HCT116 (cell line): ENCODE measurements at regions not wholly inside any gene's neighbourhood (a gene's known extent, or its start where the extent isn't known, plus 50 kb on each side); places are given as distances from the start of the nearest gene placed in this dataset.

ENCODE experiments used
- ATAC-seq: fragments of 200-7000 bp; cut with Tn5 transposase; 2 replicates; pipeline ENCODE4 v1.9.1; 2020; ENCODE audit warnings: mild to moderate bottlenecking, moderate library complexity
- BruUV-seq: library from RNA; stranded (reverse); fragments of 400-500 nt; replicated peaks from 2 replicates; lab custom pipeline; 2021; lab: Mats Ljungman, UMichigan
- CTCF ChIA-PET: fragments of 300-600 bp; sonication (Branson Sonifier 250); formaldehyde crosslinking; loops from one replicate; lab custom pipeline; 2021; ENCODE audit warnings: antibody characterized with exemption; lab: Charles Lee
- POLR2A ChIA-PET: fragments of 300-600, 350-600 bp; sonication (Branson Sonifier 250); formaldehyde crosslinking; loops from one replicate; lab custom pipeline; 2021; ENCODE audit warnings: antibody characterized with exemption; lab: Charles Lee
- RAD21 ChIA-PET, 2 experiments: fragments of 300-600 bp; sonication (Branson Sonifier 250); formaldehyde crosslinking; loops; one replicate each; lab custom pipeline; 2023; ENCODE audit warnings: low total read pairs in 2 of 2; ENCODE audit not compliant: uncharacterized antibody in 2 of 2, unreplicated experiment in 2 of 2, low non-redundant PET in 1 of 2; lab: Charles Lee
- DNase-seq: peaks from one replicate; pipeline ENCODE4 v3.0.0-alpha.2; 2010; ENCODE audit warnings: low read depth, low spot score
- H2AFZ ChIP-seq: fragments of 200-600 bp; shearing (Covaris generic), sonication (generic); 2 replicates; pipeline ENCODE4 v1.6.1; 2017; ENCODE audit warnings: low read depth, mixed run types, mixed read lengths, antibody characterized with exemption, low read length; ENCODE audit not compliant: poor library complexity, severe bottlenecking
- H3K27ac ChIP-seq: 2 replicates; pipeline ENCODE4 v1.5.1; 2012; ENCODE audit warnings: low read depth, low read length
- H3K27me3 ChIP-seq: fragments of 200-600 bp; sonication (generic); 2 replicates; pipeline ENCODE4 v1.6.1; 2016; ENCODE audit warnings: mixed run types, low read length, mixed read lengths; ENCODE audit not compliant: insufficient read depth
- H3K36me3 ChIP-seq, 2 experiments: fragments of 200-500 bp in 1 of 2; fragments of 200-600 bp in 1 of 2; sonication (Bioruptor generic) in 1 of 2; sonication (generic) in 1 of 2; 2 replicates each; pipeline versions ENCODE4 v1.5.1 to v1.6.1; 2014 to 2016; ENCODE audit warnings: low read length in 2 of 2, inconsistent platforms in 1 of 2, mixed read lengths in 1 of 2, mixed run types in 1 of 2; ENCODE audit not compliant: insufficient read depth in 2 of 2, control insufficient read depth in 1 of 2
- H3K4me1 ChIP-seq, 2 experiments: fragments of 200-600 bp in 1 of 2; sonication (generic) in 1 of 2; 2 replicates each; pipeline versions ENCODE4 v1.5.1 to v1.6.1; 2012 to 2017; ENCODE audit warnings: low read length in 2 of 2, inconsistent platforms in 1 of 2, mild to moderate bottlenecking in 1 of 2, mixed read lengths in 1 of 2, mixed run types in 1 of 2, moderate library complexity in 1 of 2; ENCODE audit not compliant: insufficient read depth in 2 of 2, control insufficient read depth in 1 of 2
- H3K4me2 ChIP-seq: fragments of 200-600 bp; sonication (generic); 2 replicates; pipeline ENCODE4 v1.6.1; 2017; ENCODE audit warnings: mixed run types, low read length, mixed read lengths
- H3K4me3 ChIP-seq, 2 experiments: fragments of 200-600 bp in 1 of 2; sonication (generic) in 1 of 2; replicated peaks in 1 of 2; 2 replicates each; pipeline ENCODE4 v1.5.1; 2011 to 2016; ENCODE audit warnings: low read length in 2 of 2, control low read depth in 1 of 2, low read depth in 1 of 2, mild to moderate bottlenecking in 1 of 2, mixed read lengths in 1 of 2, mixed run types in 1 of 2
- H3K79me2 ChIP-seq: fragments of 200-600 bp; sonication (generic); 2 replicates; pipeline ENCODE4 v1.6.1; 2017; ENCODE audit warnings: mild to moderate bottlenecking, mixed run types, low read length, moderate library complexity, mixed read lengths; ENCODE audit not compliant: insufficient read depth
- H3K9ac ChIP-seq: fragments of 200-600 bp; sonication (generic); 2 replicates; pipeline ENCODE4 v1.6.1; 2016; ENCODE audit warnings: low read length, mixed read lengths
- H3K9me2 ChIP-seq: fragments of 200-600 bp; sonication (generic), shearing (Covaris generic); 2 replicates; pipeline ENCODE4 v1.6.1; 2017; ENCODE audit warnings: mixed run types, mild to moderate bottlenecking, moderate library complexity; ENCODE audit not compliant: insufficient read depth
- H3K9me3 ChIP-seq, 2 experiments: fragments of 200-500 bp in 1 of 2; fragments of 200-600 bp in 1 of 2; sonication (Bioruptor generic) in 1 of 2; sonication (generic) in 1 of 2; 2 replicates each; pipeline ENCODE4 v1.6.1; 2014 to 2017; ENCODE audit warnings: low read length in 2 of 2, mixed read lengths in 2 of 2, inconsistent platforms in 1 of 2, low read depth in 1 of 2, mild to moderate bottlenecking in 1 of 2, mixed run types in 1 of 2, moderate library complexity in 1 of 2; ENCODE audit not compliant: control insufficient read depth in 1 of 2, insufficient read depth in 1 of 2
- H4K20me1 ChIP-seq: fragments of 200-600 bp; sonication (generic), shearing (Covaris generic); 2 replicates; pipeline ENCODE4 v1.6.1; 2017; ENCODE audit warnings: mixed run types, mild to moderate bottlenecking, moderate library complexity; ENCODE audit not compliant: insufficient read depth
- CEBPB ChIP-seq: IDR thresholded peaks from 2 replicates; pipeline ENCODE4 v1.6.1; 2012; ENCODE audit warnings: low read depth
- CTCF ChIP-seq, 3 experiments: fragments of 200-600 bp in 1 of 3; sonication (generic) in 1 of 3; IDR thresholded peaks in 2 of 3; conservative IDR thresholded peaks in 1 of 3; 2 replicates each; pipeline ENCODE4 v1.5.1; 2012 to 2017; ENCODE audit warnings: low read depth in 2 of 3, low read length in 2 of 3, antibody characterized with exemption in 1 of 3, borderline replicate concordance in 1 of 3, control low read depth in 1 of 3, mild to moderate bottlenecking in 1 of 3, mixed read lengths in 1 of 3, mixed run types in 1 of 3, moderate library complexity in 1 of 3; ENCODE audit not compliant: insufficient read depth in 1 of 3
- EGR1 ChIP-seq: IDR thresholded peaks from 2 replicates; pipeline ENCODE4 v1.6.1; 2012; ENCODE audit warnings: low read depth
- JUND ChIP-seq: IDR thresholded peaks from 2 replicates; pipeline ENCODE4 v1.6.1; 2012
- POLR2A ChIP-seq: IDR thresholded peaks from 2 replicates; pipeline ENCODE4 v1.7.0; 2011; ENCODE audit warnings: borderline replicate concordance; ENCODE audit not compliant: insufficient read depth, insufficient read length; ENCODE audit errors: extremely low read depth
- SP1 ChIP-seq: IDR thresholded peaks from 2 replicates; pipeline ENCODE4 v1.6.1; 2012; ENCODE audit warnings: low read depth
- ZFX ChIP-seq: fragments of 450-650 bp; IDR thresholded peaks from 2 replicates; pipeline ENCODE4 v1.6.1; 2017
- ZNF274 ChIP-seq: fragments of 200-500 bp; sonication (Bioruptor generic); IDR thresholded peaks from 2 replicates; pipeline ENCODE4 v1.6.1; 2014; ENCODE audit warnings: mild to moderate bottlenecking, low read depth, low read length, inconsistent platforms
- intact Hi-C: fragments of 100-400 bp; cut with micrococcal nuclease; formaldehyde crosslinking; loops from 2 replicates; pipeline ENCODE4 v1.10.0; 2022

GRCh38 chr3:197431346-197431910 lies 124.3 kb downstream of the BDH1 start:
- ATAC-seq: no peak

More at GRCh38 chr3:197431346-197431910, 124.3 kb downstream of the BDH1 start:
- Histone ChIP-seq H3K4me1 (peaks cover 3 to 15% of the 10 kb centered on the region in 2 experiments; a peak in 3 of 4 replicates), H3K4me3 (no peak overlapping the region), H3K9me2 (no peaks in the 10 kb centered on the region), H4K20me1 (no peaks in the 10 kb centered on the region), H3K4me2 (no peak overlapping the region), H3K9me3 (no peaks in the 10 kb centered on the region), H3K27ac (no peak overlapping the region), H3K79me2 (no peaks in the 10 kb centered on the region), H2AFZ (no peak overlapping the region), H3K36me3 (no peaks in the 10 kb centered on the region), H3K9ac (no peak overlapping the region), H3K27me3 (no peaks in the 10 kb centered on the region)
- CTCF ChIA-PET: no interaction called here
- RAD21 ChIA-PET: no interaction called here
- POLR2A ChIA-PET: no interaction called here
- intact Hi-C loops: no loop called here
- TF ChIP-seq ZFX (no peak), SP1 (no peak), CEBPB (no peak), POLR2A (no peak), CTCF (IDR thresholded peaks at IDR 0.05 in 2 of 3, conservative IDR thresholded peaks at IDR 0.05 in 1 of 3; ENCODE audit: borderline replicate concordance in 1 of 3, insufficient read depth in 1 of 3, low read depth in 2 of 3, low read length in 2 of 3) (no peak), EGR1 (no peak), ZNF274 (no peak), JUND (no peak)
- BruUV-seq: no TSS peak
- no peak for DNase-seq
